MM.1S (cell line): ENCODE measurements at regions not wholly inside any gene's neighbourhood (a gene's known extent, or its start where the extent isn't known, plus 50 kb on each side); places are given as distances from the start of the nearest gene placed in this dataset.

ENCODE experiments used
- CTCF ChIP-seq: fragments of 300-600 bp; sonication (generic); IDR thresholded peaks from 2 replicates; pipeline ENCODE4 v1.5.1; 2016; ENCODE audit warnings: antibody characterized with exemption, low read length, mixed read lengths
- EZH2phosphoT487 ChIP-seq: fragments of 300-600 bp; sonication (generic); IDR thresholded peaks from 2 replicates; pipeline ENCODE4 v1.6.1; 2018; ENCODE audit warnings: antibody characterized with exemption, low read length

GRCh38 chr12:33265033-33265731 is 174.4 kb downstream of the SYT10 start:
- no peak for TF ChIP-seq EZH2phosphoT487
- TF ChIP-seq CTCF: no peak
